WTC11 (cell line): ENCODE measurements at regions not wholly inside any gene's neighbourhood (a gene's known extent, or its start where the extent isn't known, plus 50 kb on each side); places are given as distances from the start of the nearest gene placed in this dataset.

Source experiments
- ATAC-seq: fragments of 200-7000 bp; cut with Tn5 transposase; 2 replicates; pipeline ENCODE4 v1.10.0; 2021; ENCODE audit warnings: mild to moderate bottlenecking, moderate library complexity
- CTCF ChIA-PET: fragments of 300-600 bp; sonication (Branson Sonifier 250); formaldehyde crosslinking; loops from one replicate; lab custom pipeline; 2021; ENCODE audit warnings: antibody characterized with exemption; lab: Charles Lee
- POLR2A ChIA-PET: fragments of 350-600 bp; sonication (Branson Sonifier 250); formaldehyde crosslinking; loops from one replicate; lab custom pipeline; 2021; ENCODE audit warnings: antibody characterized with exemption; lab: Charles Lee
- DNase-seq: peaks from one replicate; pipeline ENCODE4 v3.0.0; 2021; ENCODE audit warnings: low spot score
- H3K27ac Mint-ChIP-seq: 2 replicates; pipeline ENCODE4 v1.8.0; 2021; ENCODE audit warnings: mixed read lengths
- H3K27me3 Mint-ChIP-seq: 2 replicates; pipeline ENCODE4 v1.8.0; 2021; ENCODE audit warnings: low read depth, mild to moderate bottlenecking, moderate library complexity, mixed read lengths
- H3K36me3 Mint-ChIP-seq: 2 replicates; pipeline ENCODE4 v1.8.0; 2021; ENCODE audit warnings: mixed read lengths
- H3K4me1 Mint-ChIP-seq: 2 replicates; pipeline ENCODE4 v1.8.0; 2022; ENCODE audit warnings: mixed read lengths
- H3K4me3 Mint-ChIP-seq: 2 replicates; pipeline ENCODE4 v1.8.0; 2021; ENCODE audit warnings: mild to moderate bottlenecking, moderate library complexity, mixed read lengths
- H3K9me3 Mint-ChIP-seq: 2 replicates; pipeline ENCODE4 v1.8.0; 2021; ENCODE audit warnings: mixed read lengths
- ATF3 ChIP-seq: sonication (generic); formaldehyde crosslinking; conservative IDR thresholded peaks from 2 replicates; pipeline ENCODE4 v1.8.1; 2022; ENCODE audit warnings: mild to moderate bottlenecking, missing genetic modification reagents
- CDX4 ChIP-seq: fragments of 250-450 bp; sonication (Bioruptor Pico); IDR thresholded peaks from 2 replicates; pipeline ENCODE4 v1.9.0; 2021; ENCODE audit warnings: moderate library complexity, mild to moderate bottlenecking, inconsistent platforms, borderline replicate concordance
- EMX1 ChIP-seq: fragments of 250-450 bp; sonication (Bioruptor Pico); IDR thresholded peaks from 2 replicates; pipeline ENCODE4 v1.8.0; 2021; ENCODE audit warnings: mild to moderate bottlenecking
- FOXK1 ChIP-seq: sonication (generic); formaldehyde crosslinking; IDR thresholded peaks from 2 replicates; pipeline ENCODE4 v1.8.0; 2022; ENCODE audit warnings: mild to moderate bottlenecking, moderate library complexity, missing genetic modification reagents
- GRHL2 ChIP-seq: fragments of 250-450 bp; sonication (Bioruptor Pico); IDR thresholded peaks from 2 replicates; pipeline ENCODE4 v1.8.0; 2022; ENCODE audit warnings: mild to moderate bottlenecking, moderate library complexity; ENCODE audit not compliant: insufficient replicate concordance, severe bottlenecking
- KAT7 ChIP-seq: sonication (generic); formaldehyde crosslinking; IDR thresholded peaks from 2 replicates; pipeline ENCODE4 v1.8.1; 2023; ENCODE audit warnings: missing genetic modification reagents, mild to moderate bottlenecking, borderline replicate concordance
- MLX ChIP-seq: sonication (generic); formaldehyde crosslinking; IDR thresholded peaks from 2 replicates; pipeline ENCODE4 v1.8.1; 2023; ENCODE audit warnings: mild to moderate bottlenecking, missing genetic modification reagents, moderate library complexity
- MXD4 ChIP-seq: fragments of 250-450 bp; sonication (Bioruptor Pico); IDR thresholded peaks from 2 replicates; pipeline ENCODE4 v1.8.0; 2021; ENCODE audit warnings: mild to moderate bottlenecking, moderate library complexity, borderline replicate concordance
- NR2C2 ChIP-seq: sonication (generic); formaldehyde crosslinking; IDR thresholded peaks from 2 replicates; pipeline ENCODE4 v1.8.0; 2022; ENCODE audit warnings: mild to moderate bottlenecking, missing genetic modification reagents
- NR3C1 ChIP-seq: sonication (generic); formaldehyde crosslinking; conservative IDR thresholded peaks from 2 replicates; pipeline ENCODE4 v1.8.1; 2023; ENCODE audit warnings: low read depth, mild to moderate bottlenecking, missing genetic modification reagents
- OVOL2 ChIP-seq: fragments of 250-450 bp; sonication (Bioruptor Pico); IDR thresholded peaks from 2 replicates; pipeline ENCODE4 v1.9.0; 2021; ENCODE audit warnings: mild to moderate bottlenecking, borderline replicate concordance
- RORB ChIP-seq: fragments of 250-450 bp; sonication (Bioruptor Pico); IDR thresholded peaks from 2 replicates; pipeline ENCODE4 v1.9.0; 2021; ENCODE audit warnings: mild to moderate bottlenecking
- SMAD4 ChIP-seq: sonication (generic); formaldehyde crosslinking; IDR thresholded peaks from 2 replicates; pipeline ENCODE4 v1.8.0; 2022; ENCODE audit warnings: mild to moderate bottlenecking, missing genetic modification reagents
- ZNF121 ChIP-seq: sonication (generic); formaldehyde crosslinking; IDR thresholded peaks from 2 replicates; pipeline ENCODE4 v1.8.0; 2023; ENCODE audit warnings: missing genetic modification reagents
- ZNF263 ChIP-seq: sonication (generic); formaldehyde crosslinking; IDR thresholded peaks from 2 replicates; pipeline ENCODE4 v1.8.1; 2022; ENCODE audit warnings: low read depth, mild to moderate bottlenecking, moderate library complexity, missing genetic modification reagents
- ZNF396 ChIP-seq: fragments of 250-450 bp; sonication (Bioruptor Pico); IDR thresholded peaks from 2 replicates; pipeline ENCODE4 v1.8.0; 2021; ENCODE audit warnings: mild to moderate bottlenecking, moderate library complexity, borderline replicate concordance
- TF ChIP-seq, protein P1 (sequence below): sonication (generic); formaldehyde crosslinking; IDR thresholded peaks from 2 replicates; pipeline ENCODE4 v1.8.1; 2022; ENCODE audit warnings: missing genetic modification reagents, borderline replicate concordance
- TF ChIP-seq, protein P2 (sequence below): sonication (generic); formaldehyde crosslinking; IDR thresholded peaks from 2 replicates; pipeline ENCODE4 v1.8.1; 2022; ENCODE audit warnings: mild to moderate bottlenecking, moderate library complexity, missing genetic modification reagents
- TF ChIP-seq, protein P3 (sequence below): sonication (generic); formaldehyde crosslinking; IDR thresholded peaks from 2 replicates; pipeline ENCODE4 v1.8.0; 2022; ENCODE audit warnings: mild to moderate bottlenecking, missing genetic modification reagents
- TF ChIP-seq, protein P4 (sequence below): sonication (generic); formaldehyde crosslinking; IDR thresholded peaks from 2 replicates; pipeline ENCODE4 v1.8.0; 2022; ENCODE audit warnings: mild to moderate bottlenecking, missing genetic modification reagents
- TF ChIP-seq, protein P5 (sequence below): sonication (generic); formaldehyde crosslinking; IDR thresholded peaks from 2 replicates; pipeline ENCODE4 v1.8.0; 2022; ENCODE audit warnings: mild to moderate bottlenecking, missing genetic modification reagents
- TF ChIP-seq, protein P6 (sequence below): sonication (generic); formaldehyde crosslinking; IDR thresholded peaks from 2 replicates; pipeline ENCODE4 v1.8.1; 2022; ENCODE audit warnings: low read depth, mild to moderate bottlenecking, moderate library complexity, missing genetic modification reagents, borderline replicate concordance

GRCh38 chr3:23659274-23659673, 146.5 kb upstream of the UBE2E1 start:
- H3K27ac Mint-ChIP-seq: no peak overlapping the region
- TF ChIP-seq NR2C2 (CRISPR knock-in tag) (no peak), SMAD4 (no peak), ZNF263 (CRISPR knock-in tag) (no peak), KAT7 (CRISPR knock-in tag) (no peak), FOXK1 (no peak), RORB (CRISPR knock-in tag) (no peak), OVOL2 (no peak), MXD4 (CRISPR knock-in tag) (no peak), NR3C1 (CRISPR knock-in tag) (no peak), EMX1 (CRISPR knock-in tag) (no peak)
- TF ChIP-seq, protein P1, sequence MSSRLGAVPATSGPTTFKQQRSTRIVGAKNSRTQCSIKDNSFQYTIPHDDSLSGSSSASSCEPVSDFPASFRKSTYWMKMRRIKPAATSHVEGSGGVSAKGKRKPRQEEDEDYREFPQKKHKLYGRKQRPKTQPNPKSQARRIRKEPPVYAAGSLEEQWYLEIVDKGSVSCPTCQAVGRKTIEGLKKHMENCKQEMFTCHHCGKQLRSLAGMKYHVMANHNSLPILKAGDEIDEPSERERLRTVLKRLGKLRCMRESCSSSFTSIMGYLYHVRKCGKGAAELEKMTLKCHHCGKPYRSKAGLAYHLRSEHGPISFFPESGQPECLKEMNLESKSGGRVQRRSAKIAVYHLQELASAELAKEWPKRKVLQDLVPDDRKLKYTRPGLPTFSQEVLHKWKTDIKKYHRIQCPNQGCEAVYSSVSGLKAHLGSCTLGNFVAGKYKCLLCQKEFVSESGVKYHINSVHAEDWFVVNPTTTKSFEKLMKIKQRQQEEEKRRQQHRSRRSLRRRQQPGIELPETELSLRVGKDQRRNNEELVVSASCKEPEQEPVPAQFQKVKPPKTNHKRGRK: no peak
- TF ChIP-seq, protein P2, sequence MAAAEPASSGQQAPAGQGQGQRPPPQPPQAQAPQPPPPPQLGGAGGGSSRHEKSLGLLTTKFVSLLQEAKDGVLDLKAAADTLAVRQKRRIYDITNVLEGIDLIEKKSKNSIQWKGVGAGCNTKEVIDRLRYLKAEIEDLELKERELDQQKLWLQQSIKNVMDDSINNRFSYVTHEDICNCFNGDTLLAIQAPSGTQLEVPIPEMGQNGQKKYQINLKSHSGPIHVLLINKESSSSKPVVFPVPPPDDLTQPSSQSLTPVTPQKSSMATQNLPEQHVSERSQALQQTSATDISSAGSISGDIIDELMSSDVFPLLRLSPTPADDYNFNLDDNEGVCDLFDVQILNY (CRISPR knock-in tag): no peak
- TF ChIP-seq, protein P3, sequence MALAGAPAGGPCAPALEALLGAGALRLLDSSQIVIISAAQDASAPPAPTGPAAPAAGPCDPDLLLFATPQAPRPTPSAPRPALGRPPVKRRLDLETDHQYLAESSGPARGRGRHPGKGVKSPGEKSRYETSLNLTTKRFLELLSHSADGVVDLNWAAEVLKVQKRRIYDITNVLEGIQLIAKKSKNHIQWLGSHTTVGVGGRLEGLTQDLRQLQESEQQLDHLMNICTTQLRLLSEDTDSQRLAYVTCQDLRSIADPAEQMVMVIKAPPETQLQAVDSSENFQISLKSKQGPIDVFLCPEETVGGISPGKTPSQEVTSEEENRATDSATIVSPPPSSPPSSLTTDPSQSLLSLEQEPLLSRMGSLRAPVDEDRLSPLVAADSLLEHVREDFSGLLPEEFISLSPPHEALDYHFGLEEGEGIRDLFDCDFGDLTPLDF (CRISPR knock-in tag): no peak
- TF ChIP-seq, protein P4, sequence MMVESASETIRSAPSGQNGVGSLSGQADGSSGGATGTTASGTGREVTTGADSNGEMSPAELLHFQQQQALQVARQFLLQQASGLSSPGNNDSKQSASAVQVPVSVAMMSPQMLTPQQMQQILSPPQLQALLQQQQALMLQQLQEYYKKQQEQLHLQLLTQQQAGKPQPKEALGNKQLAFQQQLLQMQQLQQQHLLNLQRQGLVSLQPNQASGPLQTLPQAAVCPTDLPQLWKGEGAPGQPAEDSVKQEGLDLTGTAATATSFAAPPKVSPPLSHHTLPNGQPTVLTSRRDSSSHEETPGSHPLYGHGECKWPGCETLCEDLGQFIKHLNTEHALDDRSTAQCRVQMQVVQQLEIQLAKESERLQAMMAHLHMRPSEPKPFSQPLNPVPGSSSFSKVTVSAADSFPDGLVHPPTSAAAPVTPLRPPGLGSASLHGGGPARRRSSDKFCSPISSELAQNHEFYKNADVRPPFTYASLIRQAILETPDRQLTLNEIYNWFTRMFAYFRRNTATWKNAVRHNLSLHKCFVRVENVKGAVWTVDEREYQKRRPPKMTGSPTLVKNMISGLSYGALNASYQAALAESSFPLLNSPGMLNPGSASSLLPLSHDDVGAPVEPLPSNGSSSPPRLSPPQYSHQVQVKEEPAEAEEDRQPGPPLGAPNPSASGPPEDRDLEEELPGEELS (CRISPR knock-in tag): no peak
- TF ChIP-seq, protein P5, sequence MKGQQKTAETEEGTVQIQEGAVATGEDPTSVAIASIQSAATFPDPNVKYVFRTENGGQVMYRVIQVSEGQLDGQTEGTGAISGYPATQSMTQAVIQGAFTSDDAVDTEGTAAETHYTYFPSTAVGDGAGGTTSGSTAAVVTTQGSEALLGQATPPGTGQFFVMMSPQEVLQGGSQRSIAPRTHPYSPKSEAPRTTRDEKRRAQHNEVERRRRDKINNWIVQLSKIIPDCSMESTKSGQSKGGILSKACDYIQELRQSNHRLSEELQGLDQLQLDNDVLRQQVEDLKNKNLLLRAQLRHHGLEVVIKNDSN: no peak
- no peak overlapping the region for H3K4me3 Mint-ChIP-seq
- peaks cover 12% of the 10 kb centered on the region; the same call in 1 of the 2 replicates for H3K27me3 Mint-ChIP-seq
- H3K36me3 Mint-ChIP-seq: peaks cover 12% of the 10 kb centered on the region
- CTCF ChIA-PET: no interaction called here
- peaks cover 15% of the 10 kb centered on the region for H3K9me3 Mint-ChIP-seq
- POLR2A ChIA-PET: interaction anchor here (0.6 kb wide), 1 partner anchor 45 kb away, joined by 4 read pairs; no protein-coding TSS in a partner anchor
- ATAC-seq: no peak
- H3K4me1 Mint-ChIP-seq: no peaks in the 10 kb centered on the region
- no peak for DNase-seq

DNA sequence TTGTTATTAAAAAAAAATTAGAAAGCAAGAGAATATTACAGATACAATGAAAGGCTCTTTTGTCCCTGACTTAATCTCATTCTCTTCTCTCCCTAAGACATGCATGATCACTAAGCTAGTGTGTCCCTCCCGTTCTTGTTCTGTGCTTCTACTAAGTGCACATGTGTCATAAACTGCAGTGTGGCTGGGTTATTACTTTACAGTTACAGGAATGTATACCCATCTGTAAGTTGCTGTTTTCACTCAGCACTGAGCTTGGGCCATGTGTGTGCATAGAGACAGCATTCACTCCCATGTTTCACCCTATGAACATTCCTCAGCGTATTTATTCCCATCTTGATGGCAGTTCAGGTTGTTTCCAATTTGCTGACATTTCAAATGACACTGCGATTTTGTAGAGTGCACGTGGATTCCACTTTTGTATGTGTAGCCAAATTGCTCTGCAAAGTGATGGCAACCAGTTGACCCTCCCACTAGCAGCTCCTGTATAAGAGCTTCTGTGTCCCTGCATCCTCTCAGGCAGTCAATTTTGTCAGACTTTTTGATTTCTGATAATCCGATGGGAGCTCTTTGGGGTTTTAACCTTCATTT, 145.8 kb upstream of the UBE2E1 start:
- DNase-seq (no peak), ATAC-seq (no peak)
- ChIA-PET POLR2A (interaction anchor here (0.6 kb wide), 2 partner anchors 46 to 127 kb away, joined by 4 read pairs; no protein-coding TSS in a partner anchor), CTCF (interaction anchor here (0.7 kb wide), 1 partner anchor 12 kb away, joined by 4 read pairs; no protein-coding TSS in a partner anchor)
- no peaks in the 10 kb centered on the region for H3K4me1 Mint-ChIP-seq
- peaks cover 12% of the 10 kb centered on the region; the same call in 1 of the 2 replicates for H3K27me3 Mint-ChIP-seq
- no peak overlapping the region for H3K4me3 Mint-ChIP-seq
- no peak overlapping the region for H3K27ac Mint-ChIP-seq
- peaks cover 9% of the 10 kb centered on the region for H3K36me3 Mint-ChIP-seq
- H3K9me3 Mint-ChIP-seq: peaks cover 13% of the 10 kb centered on the region
- no peak for TF ChIP-seq ZNF121
- TF ChIP-seq, protein P5: no peak
- no peak for TF ChIP-seq RORB (CRISPR knock-in tag)
- no peak for TF ChIP-seq FOXK1
- no peak for TF ChIP-seq EMX1 (CRISPR knock-in tag)
- TF ChIP-seq GRHL2: no peak
- TF ChIP-seq ZNF396 (CRISPR knock-in tag): no peak
- TF ChIP-seq, protein P6, sequence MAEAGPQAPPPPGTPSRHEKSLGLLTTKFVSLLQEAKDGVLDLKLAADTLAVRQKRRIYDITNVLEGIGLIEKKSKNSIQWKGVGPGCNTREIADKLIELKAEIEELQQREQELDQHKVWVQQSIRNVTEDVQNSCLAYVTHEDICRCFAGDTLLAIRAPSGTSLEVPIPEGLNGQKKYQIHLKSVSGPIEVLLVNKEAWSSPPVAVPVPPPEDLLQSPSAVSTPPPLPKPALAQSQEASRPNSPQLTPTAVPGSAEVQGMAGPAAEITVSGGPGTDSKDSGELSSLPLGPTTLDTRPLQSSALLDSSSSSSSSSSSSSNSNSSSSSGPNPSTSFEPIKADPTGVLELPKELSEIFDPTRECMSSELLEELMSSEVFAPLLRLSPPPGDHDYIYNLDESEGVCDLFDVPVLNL: no peak
- no peak for TF ChIP-seq CDX4
- TF ChIP-seq MLX (CRISPR knock-in tag): no peak
- TF ChIP-seq ATF3 (CRISPR knock-in tag): no peak
- no peak for TF ChIP-seq KAT7 (CRISPR knock-in tag)
